ENCODE measurements at regions not wholly inside any gene's neighbourhood (a gene's known extent, or its start where the extent isn't known, plus 50 kb on each side); places are given as distances from the start of the nearest gene placed in this dataset.
A peak's percentile ranks its signal among the peaks of the same experiment; 100 is the strongest.

DNA sequence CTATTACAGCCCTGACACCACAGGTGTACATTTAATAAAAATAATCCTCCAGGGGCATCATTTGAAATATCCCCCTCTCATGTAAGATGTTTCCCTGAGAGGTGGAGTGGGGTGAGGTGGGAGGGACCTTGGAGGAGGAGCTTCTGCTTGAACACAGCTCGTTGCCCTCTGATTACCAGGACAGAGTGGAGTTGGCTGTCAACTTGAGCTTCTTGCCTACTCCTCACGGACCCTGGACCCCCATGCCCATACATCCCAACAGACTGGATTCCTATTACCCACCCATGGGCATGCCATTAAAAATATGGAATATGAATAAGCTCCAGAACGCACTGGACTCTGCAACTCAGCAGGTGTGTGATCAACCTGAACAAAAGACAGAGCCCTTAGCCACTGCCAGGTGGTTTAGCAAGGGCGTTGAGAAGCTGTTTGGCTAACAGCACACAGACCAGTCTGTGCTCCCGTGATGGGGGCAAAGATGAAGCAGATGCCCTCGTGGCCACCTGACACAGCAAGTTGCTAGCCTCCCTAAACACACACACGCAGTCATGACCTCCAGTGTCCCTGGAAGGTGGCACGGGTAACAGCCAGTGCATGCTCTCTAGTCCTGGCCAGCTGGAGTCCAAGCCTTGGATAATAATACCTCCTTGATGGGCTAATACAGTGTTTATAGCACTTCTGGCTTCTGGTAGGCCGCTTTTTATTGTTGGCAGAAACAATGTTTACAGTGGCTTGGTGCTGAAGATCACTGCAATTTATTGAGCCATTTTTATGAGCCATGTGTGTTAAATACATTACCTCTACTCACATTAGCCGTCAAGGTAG lies 155.0 kb downstream of the TOMM20 start:
- Mint-ChIP-seq H3K4me1 (ENCODE audit: low read depth, unreplicated experiment) (peaks cover 59% of the 10 kb centered on the region), H3K9me3 (ENCODE audit: unreplicated experiment) (no peaks in the 10 kb centered on the region), H3K27ac (ENCODE audit: unreplicated experiment) (peak overlapping the region; percentile 62), H3K27me3 (ENCODE audit: low read depth, unreplicated experiment) (no peaks in the 10 kb centered on the region), H3K4me3 (ENCODE audit: unreplicated experiment) (no peak overlapping the region), H3K36me3 (ENCODE audit: low read depth, unreplicated experiment) (no peaks in the 10 kb centered on the region)
- TF ChIP-seq EZH2 (IDR thresholded peaks at IDR 0.05; ENCODE audit: insufficient read depth, low read length), result no peak
- TF ChIP-seq, protein P1, sequence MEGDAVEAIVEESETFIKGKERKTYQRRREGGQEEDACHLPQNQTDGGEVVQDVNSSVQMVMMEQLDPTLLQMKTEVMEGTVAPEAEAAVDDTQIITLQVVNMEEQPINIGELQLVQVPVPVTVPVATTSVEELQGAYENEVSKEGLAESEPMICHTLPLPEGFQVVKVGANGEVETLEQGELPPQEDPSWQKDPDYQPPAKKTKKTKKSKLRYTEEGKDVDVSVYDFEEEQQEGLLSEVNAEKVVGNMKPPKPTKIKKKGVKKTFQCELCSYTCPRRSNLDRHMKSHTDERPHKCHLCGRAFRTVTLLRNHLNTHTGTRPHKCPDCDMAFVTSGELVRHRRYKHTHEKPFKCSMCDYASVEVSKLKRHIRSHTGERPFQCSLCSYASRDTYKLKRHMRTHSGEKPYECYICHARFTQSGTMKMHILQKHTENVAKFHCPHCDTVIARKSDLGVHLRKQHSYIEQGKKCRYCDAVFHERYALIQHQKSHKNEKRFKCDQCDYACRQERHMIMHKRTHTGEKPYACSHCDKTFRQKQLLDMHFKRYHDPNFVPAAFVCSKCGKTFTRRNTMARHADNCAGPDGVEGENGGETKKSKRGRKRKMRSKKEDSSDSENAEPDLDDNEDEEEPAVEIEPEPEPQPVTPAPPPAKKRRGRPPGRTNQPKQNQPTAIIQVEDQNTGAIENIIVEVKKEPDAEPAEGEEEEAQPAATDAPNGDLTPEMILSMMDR (IDR thresholded peaks at IDR 0.05; ENCODE audit: insufficient read depth, low read depth, low read length), result no peak
- Histone ChIP-seq H3K27ac (ENCODE audit: low read depth, low read length) (no peak overlapping the region), H3K79me2 (ENCODE audit: insufficient read depth, low read length) (no peaks in the 10 kb centered on the region), H4K20me1 (ENCODE audit: insufficient read depth, low read length) (no peaks in the 10 kb centered on the region), H3K9ac (ENCODE audit: low read length) (no peak overlapping the region), H2AFZ (ENCODE audit: low read depth, low read length) (no peak overlapping the region), H3K27me3 (ENCODE audit: insufficient read depth, low read length) (no peaks in the 10 kb centered on the region), H3K4me2 (ENCODE audit: low read length) (no peak overlapping the region), H3K36me3 (ENCODE audit: insufficient read depth, low read length) (no peaks in the 10 kb centered on the region), H3K9me3 (ENCODE audit: insufficient read depth, low read depth, low read length) (no peaks in the 10 kb centered on the region), H3K4me1 (ENCODE audit: insufficient read depth, low read length) (peaks cover 54% of the 10 kb centered on the region), H3K4me3 (ENCODE audit: insufficient read depth, low read depth, low read length) (no peak overlapping the region)
- no peak for DNase-seq (ENCODE audit: low read depth)
- FAIRE-seq, result no peak

DNA sequence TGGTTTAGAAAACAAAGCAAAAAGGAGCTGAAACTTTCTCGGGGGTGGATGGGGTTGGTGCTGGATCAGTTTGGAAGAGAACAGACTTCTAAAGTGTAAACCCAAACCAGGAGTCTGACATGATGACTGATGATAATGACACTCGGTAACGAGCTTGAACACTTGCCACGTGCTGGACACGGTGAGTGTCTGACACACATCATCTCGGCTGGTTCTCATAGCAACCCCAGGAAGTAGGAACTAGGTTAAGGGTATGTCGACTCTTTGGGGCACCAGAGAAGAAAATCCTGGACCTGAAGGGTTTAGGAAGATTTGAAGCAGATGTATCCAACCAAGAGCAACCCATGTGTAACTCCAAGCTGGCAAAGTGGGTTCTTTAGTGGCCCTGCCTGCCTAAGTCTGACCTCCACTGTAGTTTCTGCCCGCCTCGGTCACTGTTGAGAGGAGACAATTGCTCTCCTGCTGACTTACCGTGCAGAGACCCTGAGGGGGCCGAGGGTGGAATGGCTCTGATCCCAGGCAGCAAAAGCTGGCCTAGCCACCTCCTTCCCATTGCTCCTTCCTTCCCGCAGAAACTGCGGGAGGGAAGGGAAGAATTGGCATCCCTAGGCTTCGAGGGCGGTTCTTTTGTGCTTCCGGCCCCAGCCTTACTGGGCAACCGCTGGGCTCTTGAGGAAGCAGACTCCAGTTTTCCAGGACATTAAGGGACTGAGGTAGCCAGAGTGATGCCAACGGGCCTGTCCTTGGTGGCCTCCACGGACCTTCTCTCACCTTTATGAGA lies 156.0 kb downstream of the TOMM20 start:
- Mint-ChIP-seq H3K4me1 (ENCODE audit: low read depth, unreplicated experiment) (peaks cover 50% of the 10 kb centered on the region), H3K4me3 (ENCODE audit: unreplicated experiment) (no peak overlapping the region), H3K9me3 (ENCODE audit: unreplicated experiment) (no peaks in the 10 kb centered on the region), H3K36me3 (ENCODE audit: low read depth, unreplicated experiment) (no peaks in the 10 kb centered on the region), H3K27me3 (ENCODE audit: low read depth, unreplicated experiment) (no peaks in the 10 kb centered on the region), H3K27ac (ENCODE audit: unreplicated experiment) (peak overlapping the region; percentile 100)
- no peaks in the 10 kb centered on the region for H3K27me3 ChIP-seq (ENCODE audit: insufficient read depth, low read length)
- no peak for FAIRE-seq
- H2AFZ ChIP-seq (ENCODE audit: low read depth, low read length), result no peak overlapping the region
- no peak overlapping the region for H3K4me3 ChIP-seq (ENCODE audit: insufficient read depth, low read depth, low read length)
- no peak for TF ChIP-seq EZH2 (IDR thresholded peaks at IDR 0.05; ENCODE audit: insufficient read depth, low read length)
- TF ChIP-seq, protein P1 (IDR thresholded peaks at IDR 0.05; ENCODE audit: insufficient read depth, low read depth, low read length), result no peak
- H3K9ac ChIP-seq (ENCODE audit: low read length), result no peak overlapping the region
- no peak overlapping the region for H3K4me2 ChIP-seq (ENCODE audit: low read length)
- no peak overlapping the region for H3K27ac ChIP-seq (ENCODE audit: low read depth, low read length)
- H3K9me3 ChIP-seq (ENCODE audit: insufficient read depth, low read depth, low read length), result no peaks in the 10 kb centered on the region
- no peaks in the 10 kb centered on the region for H4K20me1 ChIP-seq (ENCODE audit: insufficient read depth, low read length)
- no peaks in the 10 kb centered on the region for H3K36me3 ChIP-seq (ENCODE audit: insufficient read depth, low read length)
- peaks cover 46% of the 10 kb centered on the region for H3K4me1 ChIP-seq (ENCODE audit: insufficient read depth, low read length)
- no peaks in the 10 kb centered on the region for H3K79me2 ChIP-seq (ENCODE audit: insufficient read depth, low read length)
- peak; percentile 57 for DNase-seq (ENCODE audit: low read depth)

All from astrocyte (in vitro differentiated cells and primary cell).